Naive thymus-derived CD4-positive, alpha-beta T cell (primary cell): ENCODE measurements at regions not wholly inside any gene's neighbourhood (a gene's known extent, or its start where the extent isn't known, plus 50 kb on each side); places are given as distances from the start of the nearest gene placed in this dataset.
A peak's percentile ranks its signal among the peaks of the same experiment; 100 is the strongest.

Experiments
- ATAC-seq: fragments of 150-1000 bp; cut with Tn5 transposase; 2 replicates; pipeline ENCODE4 v1.10.0; 2021; ENCODE audit warnings: mild to moderate bottlenecking, moderate library complexity
- CTCF ChIA-PET: fragments of 350-600 bp; sonication (Branson Sonifier 250); formaldehyde crosslinking; loops from one replicate; lab custom pipeline; 2021; ENCODE audit warnings: antibody characterized with exemption; lab: Charles Lee
- POLR2A ChIA-PET: fragments of 350-600 bp; sonication (Branson Sonifier 250); formaldehyde crosslinking; loops from one replicate; lab custom pipeline; 2021; ENCODE audit warnings: antibody characterized with exemption, inconsistent platforms; lab: Charles Lee
- DNase-seq, 9 donors: peaks; one replicate each; pipeline versions ENCODE4 v3.0.0 to v3.0.0-alpha.2; 2020 to 2022; ENCODE audit warnings: mixed read lengths in 1 of 9
- H3K27ac ChIP-seq: one replicate; pipeline ENCODE4 v1.7.0; 2013; ENCODE audit warnings: mild to moderate bottlenecking, low read depth, low read length, moderate library complexity
- H3K27me3 ChIP-seq, 2 donors: one replicate each; pipeline ENCODE4 v1.7.0; 2013; ENCODE audit warnings: low read length in 2 of 2, mild to moderate bottlenecking in 2 of 2, moderate library complexity in 2 of 2; ENCODE audit not compliant: control insufficient read depth in 2 of 2, insufficient read depth in 2 of 2
- H3K36me3 ChIP-seq, 3 experiments: 1 replicate in 2 of 3; 2 replicates in 1 of 3; pipeline ENCODE4 v1.7.0; 2013; ENCODE audit warnings: low read length in 3 of 3, mild to moderate bottlenecking in 3 of 3, moderate library complexity in 1 of 3; ENCODE audit not compliant: insufficient read depth in 3 of 3, control insufficient read depth in 2 of 3
- H3K4me1 ChIP-seq, 2 donors: one replicate each; pipeline ENCODE4 v1.7.0; 2013; ENCODE audit warnings: low read length in 2 of 2, mild to moderate bottlenecking in 2 of 2, moderate library complexity in 1 of 2; ENCODE audit not compliant: control insufficient read depth in 2 of 2, insufficient read depth in 2 of 2
- H3K4me3 ChIP-seq: 2 replicates; pipeline ENCODE4 v1.7.0; 2013; ENCODE audit warnings: mild to moderate bottlenecking, low read length
- H3K9me3 ChIP-seq, 3 experiments: 1 replicate in 2 of 3; 2 replicates in 1 of 3; pipeline ENCODE4 v1.7.0; 2013; ENCODE audit warnings: low read length in 3 of 3; ENCODE audit not compliant: control insufficient read depth in 2 of 3
- H3K27ac Mint-ChIP-seq, 9 donors: one replicate each; pipeline ENCODE4 v1.8.0; 2020 to 2022; ENCODE audit warnings: mixed read lengths in 9 of 9, mild to moderate bottlenecking in 8 of 9, moderate library complexity in 5 of 9, inconsistent platforms in 2 of 9
- H3K27me3 Mint-ChIP-seq, 5 donors: one replicate each; pipeline ENCODE4 v1.8.0; 2021 to 2022; ENCODE audit warnings: mixed read lengths in 5 of 5, mild to moderate bottlenecking in 1 of 5
- H3K36me3 Mint-ChIP-seq, 5 donors: one replicate each; pipeline ENCODE4 v1.8.0; 2020 to 2022; ENCODE audit warnings: mixed read lengths in 5 of 5, mild to moderate bottlenecking in 3 of 5, inconsistent platforms in 1 of 5
- H3K4me1 Mint-ChIP-seq, 7 donors: one replicate each; pipeline ENCODE4 v1.8.0; 2020 to 2022; ENCODE audit warnings: mixed read lengths in 7 of 7, mild to moderate bottlenecking in 3 of 7, inconsistent platforms in 1 of 7
- H3K4me3 Mint-ChIP-seq, 10 donors: one replicate each; pipeline ENCODE4 v1.8.0; 2020 to 2022; ENCODE audit warnings: mild to moderate bottlenecking in 10 of 10, mixed read lengths in 10 of 10, moderate library complexity in 6 of 10, inconsistent platforms in 2 of 10
- H3K9me3 Mint-ChIP-seq, 11 donors: one replicate each; pipeline ENCODE4 v1.8.0; 2020 to 2022; ENCODE audit warnings: mixed read lengths in 11 of 11, mild to moderate bottlenecking in 4 of 11, inconsistent platforms in 1 of 11, moderate library complexity in 1 of 11
- intact Hi-C, 2 donors: fragments of 100-400 bp; cut with micrococcal nuclease; formaldehyde crosslinking; loops; one replicate each; pipeline ENCODE4 v1.15.1; 2023

- Mint-ChIP-seq H3K4me1 (no peaks in the 10 kb centered on the region), H3K27ac (no peak overlapping the region), H3K36me3 (no peaks in the 10 kb centered on the region), H3K27me3 (peaks cover 0 to 7% (median 0%) of the 10 kb centered on the region in 5 donors), H3K4me3 (no peak overlapping the region), H3K9me3 (peaks cover 0 to 3% (median 0%) of the 10 kb centered on the region in 11 donors)
- ChIA-PET CTCF (no interaction called here), POLR2A (no interaction called here)
- Histone ChIP-seq H3K27me3 (no peaks in the 10 kb centered on the region), H3K36me3 (no peaks in the 10 kb centered on the region), H3K4me1 (no peaks in the 10 kb centered on the region), H3K4me3 (no peak overlapping the region), H3K9me3 (no peaks in the 10 kb centered on the region), H3K27ac (no peak overlapping the region)
- intact Hi-C loops, result no loop called here
- DNase-seq (no peak), ATAC-seq (no peak)
Measured at GRCh38 chr11:111000400-111001080, 245.0 kb upstream of the POU2AF2 start.

GRCh38 chr11:110992481-110992880, 253.0 kb upstream of the POU2AF2 start:
- no peaks in the 10 kb centered on the region for H3K36me3 Mint-ChIP-seq
- Histone ChIP-seq H3K9me3 (no peaks in the 10 kb centered on the region), H3K4me1 (no peaks in the 10 kb centered on the region), H3K27me3 (no peaks in the 10 kb centered on the region), H3K27ac (no peak overlapping the region), H3K36me3 (no peaks in the 10 kb centered on the region), H3K4me3 (no peak overlapping the region)
- H3K27ac Mint-ChIP-seq, result no peak overlapping the region
- ChIA-PET POLR2A (no interaction called here), CTCF (no interaction called here)
- no peak for DNase-seq
- intact Hi-C loops, result no loop called here
- no peaks in the 10 kb centered on the region for H3K4me1 Mint-ChIP-seq
- H3K9me3 Mint-ChIP-seq, result peaks cover 0 to 2% (median 0%) of the 10 kb centered on the region in 11 donors
- ATAC-seq, result no peak
- H3K27me3 Mint-ChIP-seq, result peaks cover 0 to 8% (median 0%) of the 10 kb centered on the region in 5 donors
- H3K4me3 Mint-ChIP-seq, result no peak overlapping the region

DNA sequence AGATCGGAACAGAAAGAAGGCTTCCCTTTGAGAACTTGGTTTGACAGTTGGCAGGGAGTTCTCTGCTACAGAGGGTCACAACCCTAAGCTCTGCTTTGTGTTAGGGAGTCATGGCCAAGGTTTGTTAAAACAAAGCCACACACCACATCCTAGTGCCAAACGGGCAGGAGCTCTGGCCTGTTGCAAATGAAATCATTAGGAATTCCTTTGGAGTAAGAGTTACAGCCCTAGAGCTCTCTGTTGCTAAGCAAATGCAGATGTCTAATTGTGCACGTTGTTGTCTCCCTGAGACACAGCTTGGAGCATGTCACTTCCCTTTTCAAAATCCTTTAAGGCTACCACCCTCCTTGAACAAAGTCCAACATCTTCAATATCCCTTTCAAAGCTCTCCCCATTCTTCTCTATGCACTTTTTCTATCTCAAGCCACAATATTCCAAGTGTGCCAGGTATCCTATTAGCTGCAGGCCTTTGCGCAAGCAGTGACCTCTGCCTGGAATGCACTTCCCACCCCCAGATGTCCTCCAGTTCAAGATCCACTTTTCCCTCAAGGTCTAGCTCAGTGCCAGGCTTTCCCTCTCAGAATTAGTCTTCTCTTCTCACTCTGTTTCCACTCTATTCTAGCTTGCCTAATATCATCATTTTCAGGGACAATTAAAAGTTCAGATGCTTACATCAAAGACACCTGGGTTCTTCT, 253.7 kb upstream of the POU2AF2 start:
- no peak overlapping the region for H3K27ac ChIP-seq
- no peaks in the 10 kb centered on the region for H3K36me3 ChIP-seq
- peak overlapping the region in 1 of 9 donors; percentile 6 for H3K27ac Mint-ChIP-seq
- intact Hi-C loops, result no loop called here
- peaks cover 0 to 2% (median 0%) of the 10 kb centered on the region in 11 donors for H3K9me3 Mint-ChIP-seq
- no peaks in the 10 kb centered on the region for H3K36me3 Mint-ChIP-seq
- H3K4me1 ChIP-seq, result no peaks in the 10 kb centered on the region
- H3K4me3 Mint-ChIP-seq, result no peak overlapping the region
- ATAC-seq (no peak), DNase-seq (no peak)
- H3K4me3 ChIP-seq, result no peak overlapping the region
- peaks cover 0 to 8% (median 0%) of the 10 kb centered on the region in 5 donors for H3K27me3 Mint-ChIP-seq
- H3K4me1 Mint-ChIP-seq, result no peaks in the 10 kb centered on the region
- H3K9me3 ChIP-seq, result no peaks in the 10 kb centered on the region
- ChIA-PET CTCF (no interaction called here), POLR2A (no interaction called here)
- no peaks in the 10 kb centered on the region for H3K27me3 ChIP-seq

- Mint-ChIP-seq H3K4me3 (no peak overlapping the region), H3K36me3 (no peaks in the 10 kb centered on the region), H3K27me3 (peaks cover 0 to 8% (median 0%) of the 10 kb centered on the region in 5 donors), H3K4me1 (no peaks in the 10 kb centered on the region), H3K9me3 (peaks cover 0 to 2% (median 0%) of the 10 kb centered on the region in 11 donors), H3K27ac (no peak overlapping the region)
- intact Hi-C loops, result no loop called here
- ATAC-seq (no peak), DNase-seq (no peak)
- Histone ChIP-seq H3K27me3 (no peaks in the 10 kb centered on the region), H3K36me3 (no peaks in the 10 kb centered on the region), H3K27ac (no peak overlapping the region), H3K4me3 (no peak overlapping the region), H3K4me1 (no peaks in the 10 kb centered on the region), H3K9me3 (no peaks in the 10 kb centered on the region)
- ChIA-PET POLR2A (interaction anchor here (0.8 kb wide), 1 partner anchor 47 kb away, joined by 3 read pairs; no protein-coding TSS in a partner anchor), CTCF (no interaction called here)
Measured at GRCh38 chr11:110990311-110990710, 255.2 kb upstream of the POU2AF2 start.

DNA sequence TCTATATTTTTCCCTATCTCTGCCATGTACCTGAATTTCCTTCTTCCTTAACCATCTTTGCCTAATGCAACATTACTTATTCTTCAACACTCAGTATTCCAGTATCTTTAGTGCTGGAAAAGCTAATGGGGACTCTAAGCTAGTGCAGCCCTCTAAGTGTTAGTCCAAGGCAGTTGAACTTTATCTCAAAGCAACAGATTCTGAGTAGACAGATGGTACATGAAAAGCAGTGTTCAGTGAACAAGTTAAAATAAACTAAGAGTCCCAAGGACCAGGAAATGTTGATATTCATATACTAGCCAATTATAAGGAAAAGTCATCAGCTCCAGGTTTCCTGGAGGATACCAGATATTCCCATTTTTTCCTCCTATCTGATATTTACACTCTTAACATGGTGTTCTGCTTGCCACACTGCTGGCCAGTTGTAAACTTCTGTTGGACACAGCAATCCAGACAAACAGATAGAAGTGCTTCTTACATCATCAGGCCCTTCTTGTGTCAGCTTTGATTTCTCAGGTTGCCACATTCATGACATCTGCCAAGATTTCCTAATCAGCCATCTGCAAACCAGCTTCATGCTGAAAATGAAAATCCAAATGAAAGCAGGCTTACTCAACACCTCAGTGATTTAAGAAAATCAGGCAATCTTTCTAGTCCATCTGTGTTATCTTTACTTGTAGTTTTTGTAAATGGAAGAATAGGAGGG, 255.9 kb upstream of the POU2AF2 start:
- H3K27ac Mint-ChIP-seq, result no peak overlapping the region
- no peak overlapping the region for H3K4me3 ChIP-seq
- no peaks in the 10 kb centered on the region for H3K27me3 ChIP-seq
- CTCF ChIA-PET, result no interaction called here
- peaks cover 0 to 2% (median 0%) of the 10 kb centered on the region in 11 donors for H3K9me3 Mint-ChIP-seq
- ATAC-seq, result no peak
- no peak for DNase-seq
- no peaks in the 10 kb centered on the region for H3K36me3 Mint-ChIP-seq
- no peaks in the 10 kb centered on the region for H3K9me3 ChIP-seq
- intact Hi-C loops, result no loop called here
- H3K4me1 Mint-ChIP-seq, result peaks cover 0 to 2% (median 0%) of the 10 kb centered on the region in 7 donors
- POLR2A ChIA-PET, result interaction anchor here (0.8 kb wide), 1 partner anchor 46 kb away, joined by 3 read pairs; no protein-coding TSS in a partner anchor
- no peaks in the 10 kb centered on the region for H3K4me1 ChIP-seq
- peaks cover 0 to 8% (median 0%) of the 10 kb centered on the region in 5 donors for H3K27me3 Mint-ChIP-seq
- no peak overlapping the region for H3K27ac ChIP-seq
- H3K4me3 Mint-ChIP-seq, result no peak overlapping the region
- H3K36me3 ChIP-seq, result no peaks in the 10 kb centered on the region

- H3K4me3 ChIP-seq, result no peak overlapping the region
- no peak for DNase-seq
- ChIA-PET CTCF (no interaction called here), POLR2A (no interaction called here)
- Mint-ChIP-seq H3K27me3 (peaks cover 0 to 6% (median 0%) of the 10 kb centered on the region in 5 donors), H3K36me3 (no peaks in the 10 kb centered on the region), H3K27ac (no peak overlapping the region), H3K4me3 (no peak overlapping the region), H3K4me1 (peaks cover 0 to 2% (median 0%) of the 10 kb centered on the region in 7 donors), H3K9me3 (peaks cover 0 to 2% (median 0%) of the 10 kb centered on the region in 11 donors)
- no peak for ATAC-seq
- no peaks in the 10 kb centered on the region for H3K9me3 ChIP-seq
- H3K27me3 ChIP-seq, result no peaks in the 10 kb centered on the region
- no peaks in the 10 kb centered on the region for H3K4me1 ChIP-seq
- no peaks in the 10 kb centered on the region for H3K36me3 ChIP-seq
- intact Hi-C loops, result no loop called here
- no peak overlapping the region for H3K27ac ChIP-seq
Measured at GRCh38 chr11:110988671-110989070, 256.9 kb upstream of the POU2AF2 start.
